DND-41 (cell line): ENCODE measurements at regions not wholly inside any gene's neighbourhood (a gene's known extent, or its start where the extent isn't known, plus 50 kb on each side); places are given as distances from the start of the nearest gene placed in this dataset.

Source experiments
- ATAC-seq: fragments of 200-7000 bp; cut with Tn5 transposase; 3 replicates; pipeline ENCODE4 v1.9.1; 2021; ENCODE audit warnings: low read depth; ENCODE audit not compliant: insufficient read depth
- DNase-seq: peaks from one replicate; pipeline ENCODE4 v3.0.0-alpha.2; 2020
- H2AFZ ChIP-seq: 2 replicates; pipeline ENCODE4 v1.6.0; 2012; ENCODE audit warnings: low read depth, low read length
- H3K27ac ChIP-seq: 2 replicates; pipeline ENCODE4 v1.5.1; 2012; ENCODE audit warnings: low read length, inconsistent platforms
- H3K27me3 ChIP-seq: fragments of 200-600 bp; sonication (generic); 2 replicates; pipeline ENCODE4 v1.6.0; 2012; ENCODE audit warnings: low read length, mild to moderate bottlenecking, inconsistent platforms; ENCODE audit not compliant: insufficient read depth, poor library complexity
- H3K36me3 ChIP-seq: 2 replicates; pipeline ENCODE4 v1.5.1; 2012; ENCODE audit warnings: low read length, inconsistent platforms; ENCODE audit not compliant: insufficient read depth
- H3K4me1 ChIP-seq: 2 replicates; pipeline ENCODE4 v1.5.1; 2012; ENCODE audit warnings: mild to moderate bottlenecking, low read length; ENCODE audit not compliant: insufficient read depth
- H3K4me2 ChIP-seq: 2 replicates; pipeline ENCODE4 v1.6.0; 2012; ENCODE audit warnings: mild to moderate bottlenecking, moderate library complexity, low read length, inconsistent platforms; ENCODE audit not compliant: insufficient read depth
- H3K4me3 ChIP-seq, 2 experiments: fragments of 200-600 bp in 1 of 2; shearing (Covaris generic) in 1 of 2; 2 replicates each; pipeline ENCODE4 v1.5.1; 2012 to 2016; ENCODE audit warnings: inconsistent platforms in 2 of 2, low read length in 2 of 2, mild to moderate bottlenecking in 2 of 2, low read depth in 1 of 2, moderate library complexity in 1 of 2
- H3K79me2 ChIP-seq: 2 replicates; pipeline ENCODE4 v1.6.0; 2012; ENCODE audit warnings: low read length, inconsistent platforms; ENCODE audit not compliant: insufficient read depth
- H3K9ac ChIP-seq: 2 replicates; pipeline ENCODE4 v1.6.0; 2012; ENCODE audit warnings: low read depth, mild to moderate bottlenecking, inconsistent platforms, low read length, moderate library complexity
- H3K9me3 ChIP-seq: 2 replicates; pipeline ENCODE4 v1.5.1; 2012; ENCODE audit warnings: low read length, moderate library complexity, mild to moderate bottlenecking, inconsistent platforms; ENCODE audit not compliant: insufficient read depth, severe bottlenecking
- H4K20me1 ChIP-seq: 2 replicates; pipeline ENCODE4 v1.6.0; 2012; ENCODE audit warnings: low read length; ENCODE audit not compliant: insufficient read depth
- CTCF ChIP-seq: IDR thresholded peaks from 2 replicates; pipeline ENCODE4 v1.5.1; 2012; ENCODE audit warnings: borderline replicate concordance, low read length, moderate library complexity, mild to moderate bottlenecking; ENCODE audit not compliant: poor library complexity, severe bottlenecking; ENCODE audit errors: extremely low read depth
- EZH2 ChIP-seq: IDR thresholded peaks from 3 replicates; pipeline ENCODE4 v1.6.1; 2012; ENCODE audit warnings: borderline replicate concordance, low read depth, mild to moderate bottlenecking, moderate library complexity, low read length, inconsistent platforms; ENCODE audit not compliant: severe bottlenecking

GRCh38 chr2:207286106-207286505, 120.4 kb upstream of the KLF7 start:
- Histone ChIP-seq H4K20me1 (no peaks in the 10 kb centered on the region), H3K9me3 (no peaks in the 10 kb centered on the region), H3K27ac (no peak overlapping the region), H3K36me3 (no peaks in the 10 kb centered on the region), H3K79me2 (no peaks in the 10 kb centered on the region), H2AFZ (no peak overlapping the region), H3K4me1 (no peaks in the 10 kb centered on the region), H3K4me2 (no peak overlapping the region), H3K9ac (no peak overlapping the region), H3K4me3 (no peak overlapping the region), H3K27me3 (no peaks in the 10 kb centered on the region)
- no peak for ATAC-seq
- no peak for DNase-seq
- no peak for TF ChIP-seq CTCF
- TF ChIP-seq EZH2: no peak

- Histone ChIP-seq H2AFZ (no peak overlapping the region), H3K36me3 (no peaks in the 10 kb centered on the region), H3K9ac (no peak overlapping the region), H4K20me1 (no peaks in the 10 kb centered on the region), H3K27me3 (no peaks in the 10 kb centered on the region), H3K79me2 (no peaks in the 10 kb centered on the region), H3K9me3 (no peaks in the 10 kb centered on the region), H3K4me2 (no peak overlapping the region), H3K4me3 (no peak overlapping the region), H3K4me1 (no peaks in the 10 kb centered on the region), H3K27ac (no peak overlapping the region)
- DNase-seq (no peak), ATAC-seq (no peak)
- TF ChIP-seq CTCF (no peak), EZH2 (no peak)
Observed at GRCh38 chr2:207288628-207289027, 122.9 kb upstream of the KLF7 start.

- DNase-seq (no peak), ATAC-seq (no peak)
- Histone ChIP-seq H3K27ac (no peak overlapping the region), H4K20me1 (no peaks in the 10 kb centered on the region), H2AFZ (no peak overlapping the region), H3K4me3 (no peak overlapping the region), H3K9ac (no peak overlapping the region), H3K27me3 (no peaks in the 10 kb centered on the region), H3K4me1 (no peaks in the 10 kb centered on the region), H3K4me2 (no peak overlapping the region), H3K79me2 (no peaks in the 10 kb centered on the region), H3K36me3 (no peaks in the 10 kb centered on the region), H3K9me3 (no peaks in the 10 kb centered on the region)
- TF ChIP-seq EZH2 (no peak), CTCF (no peak)
Observed at GRCh38 chr2:207289295-207290018, 123.7 kb upstream of the KLF7 start.
